ENCODE measurements at regions not wholly inside any gene's neighbourhood (a gene's known extent, or its start where the extent isn't known, plus 50 kb on each side); places are given as distances from the start of the nearest gene placed in this dataset.

DNA sequence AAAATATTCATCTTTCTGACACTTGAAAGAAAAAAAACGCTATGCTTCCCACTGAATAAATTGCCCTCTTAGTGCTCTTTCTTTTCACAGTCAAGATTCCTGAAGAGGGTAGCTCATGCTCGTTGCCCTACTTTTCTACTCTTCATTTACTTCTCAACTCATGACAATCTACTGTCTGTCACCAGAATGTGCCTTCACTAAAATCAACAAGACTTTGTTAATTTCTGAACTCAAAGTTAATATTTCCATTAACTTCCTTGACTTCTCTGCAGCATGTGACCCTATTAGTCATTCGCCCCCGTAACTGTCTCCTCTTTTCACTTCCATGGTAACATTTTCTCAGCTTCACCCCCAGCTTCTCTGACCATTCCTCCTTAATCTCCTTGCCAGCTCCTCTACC lies 98.9 kb upstream of the MAPRE2 start:
- Histone ChIP-seq H3K4me3 (ENCODE audit: low read depth in 2 of 2, low read length in 2 of 2) (no peak overlapping the region), H3K27ac (ENCODE audit: low read length) (no peak overlapping the region), H3K9me3 (ENCODE audit: control insufficient read depth, insufficient read depth, low read depth, low read length) (no peaks in the 10 kb centered on the region), H3K4me1 (ENCODE audit: control insufficient read depth, insufficient read depth, low read length) (no peaks in the 10 kb centered on the region; the same call in 1 of the 2 replicates), H3K27me3 (ENCODE audit: control insufficient read depth, insufficient read depth, low read length) (no peaks in the 10 kb centered on the region), H3K36me3 (ENCODE audit: control insufficient read depth, insufficient read depth, low read length) (no peaks in the 10 kb centered on the region)
- ChIA-PET CTCF (no interaction called here), POLR2A (no interaction called here)
- DNase-seq (ENCODE audit: low read depth, low spot score), result no peak
- no TSS peak for BruUV-seq (replicated peaks)
- intact Hi-C loops (cut with micrococcal nuclease; ENCODE audit: unreplicated experiment), result no loop called here
- in situ Hi-C loops (cut with HindIII; ENCODE audit: low pct_unique_long_range_greater_than_20kb, low sequenced_read_pairs), result no loop called here
- TF ChIP-seq SIN3A (IDR thresholded peaks at IDR 0.05; ENCODE audit: borderline replicate concordance, insufficient read depth, low read depth, low read length) (no peak), POLR2AphosphoS5 (IDR thresholded peaks at IDR 0.05; ENCODE audit: low read depth, low read length) (no peak), TCF7L2 (IDR thresholded peaks at IDR 0.05; ENCODE audit: low read depth, low read length) (no peak), CTCF (IDR thresholded peaks at IDR 0.05) (no peak)
- TF ChIP-seq, protein P1, sequence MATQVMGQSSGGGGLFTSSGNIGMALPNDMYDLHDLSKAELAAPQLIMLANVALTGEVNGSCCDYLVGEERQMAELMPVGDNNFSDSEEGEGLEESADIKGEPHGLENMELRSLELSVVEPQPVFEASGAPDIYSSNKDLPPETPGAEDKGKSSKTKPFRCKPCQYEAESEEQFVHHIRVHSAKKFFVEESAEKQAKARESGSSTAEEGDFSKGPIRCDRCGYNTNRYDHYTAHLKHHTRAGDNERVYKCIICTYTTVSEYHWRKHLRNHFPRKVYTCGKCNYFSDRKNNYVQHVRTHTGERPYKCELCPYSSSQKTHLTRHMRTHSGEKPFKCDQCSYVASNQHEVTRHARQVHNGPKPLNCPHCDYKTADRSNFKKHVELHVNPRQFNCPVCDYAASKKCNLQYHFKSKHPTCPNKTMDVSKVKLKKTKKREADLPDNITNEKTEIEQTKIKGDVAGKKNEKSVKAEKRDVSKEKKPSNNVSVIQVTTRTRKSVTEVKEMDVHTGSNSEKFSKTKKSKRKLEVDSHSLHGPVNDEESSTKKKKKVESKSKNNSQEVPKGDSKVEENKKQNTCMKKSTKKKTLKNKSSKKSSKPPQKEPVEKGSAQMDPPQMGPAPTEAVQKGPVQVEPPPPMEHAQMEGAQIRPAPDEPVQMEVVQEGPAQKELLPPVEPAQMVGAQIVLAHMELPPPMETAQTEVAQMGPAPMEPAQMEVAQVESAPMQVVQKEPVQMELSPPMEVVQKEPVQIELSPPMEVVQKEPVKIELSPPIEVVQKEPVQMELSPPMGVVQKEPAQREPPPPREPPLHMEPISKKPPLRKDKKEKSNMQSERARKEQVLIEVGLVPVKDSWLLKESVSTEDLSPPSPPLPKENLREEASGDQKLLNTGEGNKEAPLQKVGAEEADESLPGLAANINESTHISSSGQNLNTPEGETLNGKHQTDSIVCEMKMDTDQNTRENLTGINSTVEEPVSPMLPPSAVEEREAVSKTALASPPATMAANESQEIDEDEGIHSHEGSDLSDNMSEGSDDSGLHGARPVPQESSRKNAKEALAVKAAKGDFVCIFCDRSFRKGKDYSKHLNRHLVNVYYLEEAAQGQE (IDR thresholded peaks at IDR 0.05; ENCODE audit: insufficient read depth in 1 of 2, low read depth in 2 of 2, low read length in 1 of 2), result no peak
- ATAC-seq, result no peak

DNA sequence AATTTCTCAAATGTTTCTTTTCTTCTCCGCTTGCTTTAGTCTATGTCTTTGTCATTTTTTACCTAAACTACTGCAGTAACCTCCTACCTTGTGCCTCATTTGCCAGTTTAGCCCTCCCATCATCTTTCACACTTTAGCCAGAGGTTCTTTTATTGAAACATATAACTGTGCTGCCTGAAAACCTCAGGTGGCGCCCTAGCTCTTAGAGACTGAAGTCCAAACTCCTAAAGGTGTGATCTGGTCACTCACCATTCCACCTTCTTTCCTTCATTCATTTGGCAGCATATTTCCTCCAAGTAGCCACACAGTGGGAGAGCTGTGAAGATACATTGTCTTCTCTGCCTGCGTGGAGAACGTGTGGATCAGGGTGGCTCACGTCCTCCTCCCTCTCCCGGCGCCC lies 98.2 kb upstream of the MAPRE2 start:
- no peak for DNase-seq (ENCODE audit: low read depth, low spot score)
- ChIA-PET POLR2A (no interaction called here), CTCF (no interaction called here)
- H3K4me1 ChIP-seq (ENCODE audit: control insufficient read depth, insufficient read depth, low read length), result no peaks in the 10 kb centered on the region; the same call in 1 of the 2 replicates
- H3K36me3 ChIP-seq (ENCODE audit: control insufficient read depth, insufficient read depth, low read length), result no peaks in the 10 kb centered on the region
- no peak for ATAC-seq
- no peak for TF ChIP-seq TCF7L2 (IDR thresholded peaks at IDR 0.05; ENCODE audit: low read depth, low read length)
- TF ChIP-seq, protein P1 (IDR thresholded peaks at IDR 0.05; ENCODE audit: insufficient read depth in 1 of 2, low read depth in 2 of 2, low read length in 1 of 2), result no peak
- BruUV-seq (replicated peaks), result no TSS peak
- no peak overlapping the region for H3K4me3 ChIP-seq (ENCODE audit: low read depth in 2 of 2, low read length in 2 of 2)
- no peaks in the 10 kb centered on the region for H3K27me3 ChIP-seq (ENCODE audit: control insufficient read depth, insufficient read depth, low read length)
- H3K27ac ChIP-seq (ENCODE audit: low read length), result no peak overlapping the region
- in situ Hi-C loops (cut with HindIII; ENCODE audit: low pct_unique_long_range_greater_than_20kb, low sequenced_read_pairs) (no loop called here), intact Hi-C loops (cut with micrococcal nuclease; ENCODE audit: unreplicated experiment) (no loop called here)
- no peaks in the 10 kb centered on the region for H3K9me3 ChIP-seq (ENCODE audit: control insufficient read depth, insufficient read depth, low read depth, low read length)
